IMR-90 (cell line): ENCODE measurements at regions not wholly inside any gene's neighbourhood (a gene's known extent, or its start where the extent isn't known, plus 50 kb on each side); places are given as distances from the start of the nearest gene placed in this dataset.

ENCODE experiments used
- ATAC-seq: fragments of 200-7000 bp; cut with Tn5 transposase; 2 replicates; pipeline ENCODE4 v1.9.1; 2020; ENCODE audit warnings: low read depth, mild to moderate bottlenecking, moderate library complexity
- BruUV-seq: library from RNA; stranded (reverse); fragments of 400-500 nt; replicated peaks from 2 replicates; lab custom pipeline; 2021; lab: Mats Ljungman, UMichigan
- CTCF ChIA-PET: fragments of 300-600 bp; formaldehyde crosslinking; extraction: SDS; loops from one replicate; lab custom pipeline; 2021; ENCODE audit warnings: antibody characterized with exemption; lab: Yijun Ruan, JAX
- POLR2A ChIA-PET: fragments of 300-600 bp; sonication (Branson Sonifier 250); formaldehyde crosslinking; loops from one replicate; lab custom pipeline; 2022; ENCODE audit warnings: antibody characterized with exemption; ENCODE audit not compliant: unreplicated experiment; lab: Charles Lee
- DNase-seq: peaks from one replicate; pipeline ENCODE4 v3.0.0; 2013
- H2AFZ ChIP-seq: replicated peaks from 2 replicates; pipeline ENCODE3; 2013; ENCODE audit warnings: low read length, mild to moderate bottlenecking; ENCODE audit not compliant: poor library complexity
- H2AK5ac ChIP-seq: 2 replicates; pipeline ENCODE4 v1.6.1; 2013; ENCODE audit warnings: low read depth, low read length, inconsistent platforms
- H2AK9ac ChIP-seq: replicated peaks from 2 replicates; pipeline ENCODE3; 2013; ENCODE audit warnings: mild to moderate bottlenecking, low read depth, low read length, moderate library complexity; ENCODE audit not compliant: poor library complexity
- H2BK120ac ChIP-seq: 2 replicates; pipeline ENCODE4 v1.6.1; 2013; ENCODE audit warnings: low read depth, low read length, inconsistent platforms
- H2BK15ac ChIP-seq: 3 replicates; pipeline ENCODE4 v1.6.1; 2013; ENCODE audit warnings: low read depth, low read length, inconsistent platforms
- H2BK20ac ChIP-seq: 2 replicates; pipeline ENCODE4 v1.6.1; 2013; ENCODE audit warnings: low read depth, mild to moderate bottlenecking, inconsistent platforms, low read length, moderate library complexity
- H2BK5ac ChIP-seq: 2 replicates; pipeline ENCODE4 v1.6.1; 2013; ENCODE audit warnings: mild to moderate bottlenecking, low read depth, low read length, inconsistent platforms; ENCODE audit not compliant: poor library complexity, severe bottlenecking
- H3K14ac ChIP-seq: replicated peaks from 2 replicates; pipeline ENCODE4 v1.6.1; 2013; ENCODE audit warnings: low read depth, low read length, inconsistent platforms
- H3K18ac ChIP-seq: 2 replicates; pipeline ENCODE4 v1.6.1; 2013; ENCODE audit warnings: low read depth, low read length, control low read depth
- H3K23ac ChIP-seq: 2 replicates; pipeline ENCODE4 v1.6.1; 2013; ENCODE audit warnings: low read depth, low read length, inconsistent platforms
- H3K27ac ChIP-seq: 2 replicates; pipeline ENCODE4 v1.5.1; 2013; ENCODE audit warnings: mild to moderate bottlenecking, control low read depth, low read length; ENCODE audit not compliant: insufficient read depth
- H3K27me3 ChIP-seq: 2 replicates; pipeline ENCODE4 v1.6.1; 2013; ENCODE audit warnings: low read length; ENCODE audit not compliant: control insufficient read depth, insufficient read depth
- H3K36me3 ChIP-seq: 2 replicates; pipeline ENCODE4 v1.6.1; 2013; ENCODE audit warnings: low read length, mixed read lengths; ENCODE audit not compliant: control insufficient read depth, insufficient read depth
- H3K4ac ChIP-seq: 2 replicates; pipeline ENCODE4 v1.6.1; 2013; ENCODE audit warnings: low read depth, low read length, inconsistent platforms
- H3K4me1 ChIP-seq: 2 replicates; pipeline ENCODE4 v1.6.1; 2013; ENCODE audit warnings: low read length, mixed read lengths; ENCODE audit not compliant: control insufficient read depth, insufficient read depth
- H3K4me2 ChIP-seq: 2 replicates; pipeline ENCODE4 v1.6.1; 2013; ENCODE audit warnings: low read depth, mild to moderate bottlenecking, control low read depth, low read length, moderate library complexity
- H3K4me3 ChIP-seq: 2 replicates; pipeline ENCODE4 v1.5.1; 2013; ENCODE audit warnings: low read depth, mild to moderate bottlenecking, control low read depth, low read length, moderate library complexity; ENCODE audit not compliant: insufficient read depth
- H3K56ac ChIP-seq: 2 replicates; pipeline ENCODE4 v1.6.1; 2013; ENCODE audit warnings: low read length, inconsistent platforms; ENCODE audit not compliant: insufficient read depth; ENCODE audit errors: extremely low read depth
- H3K79me1 ChIP-seq, 2 experiments: 2 replicates each; pipeline ENCODE4 v1.6.1; 2013; ENCODE audit warnings: low read length in 2 of 2, inconsistent platforms in 1 of 2, low read depth in 1 of 2
- H3K9ac ChIP-seq: 2 replicates; pipeline ENCODE4 v1.6.1; 2013; ENCODE audit warnings: low read depth, low read length, control low read depth
- H3K9me1 ChIP-seq: 2 replicates; pipeline ENCODE4 v1.6.1; 2013; ENCODE audit warnings: low read length, inconsistent platforms; ENCODE audit not compliant: insufficient read depth
- H3K9me3 ChIP-seq: 2 replicates; pipeline ENCODE4 v1.6.1; 2013; ENCODE audit warnings: low read length; ENCODE audit not compliant: control insufficient read depth, insufficient read depth
- H4K20me1 ChIP-seq: 2 replicates; pipeline ENCODE4 v1.6.1; 2013; ENCODE audit warnings: low read length, inconsistent platforms; ENCODE audit not compliant: insufficient read depth
- H4K5ac ChIP-seq: 2 replicates; pipeline ENCODE4 v1.6.1; 2013; ENCODE audit warnings: mild to moderate bottlenecking, low read depth, low read length, control low read depth
- H4K8ac ChIP-seq, 2 experiments: 2 replicates each; pipeline ENCODE4 v1.6.1; 2013; ENCODE audit warnings: low read depth in 2 of 2, low read length in 2 of 2, control low read depth in 1 of 2, inconsistent platforms in 1 of 2
- H4K91ac ChIP-seq: 2 replicates; pipeline ENCODE4 v1.6.1; 2013; ENCODE audit warnings: low read depth, low read length, inconsistent platforms; ENCODE audit not compliant: insufficient read depth
- BHLHE40 ChIP-seq: fragments of 150-350 bp; IDR thresholded peaks from 2 replicates; pipeline ENCODE4 v1.6.1; 2016; ENCODE audit warnings: mild to moderate bottlenecking, low read depth, low read length
- CEBPB ChIP-seq: IDR thresholded peaks from 2 replicates; pipeline ENCODE4 v1.6.1; 2012; ENCODE audit warnings: low read depth, low read length, improper control_type of control experiment
- CHD1 ChIP-seq: IDR thresholded peaks from 2 replicates; pipeline ENCODE4 v1.6.1; 2012; ENCODE audit warnings: low read depth, low read length, improper control_type of control experiment
- CTCF ChIP-seq: conservative IDR thresholded peaks from 2 replicates; pipeline ENCODE4 v1.5.1; 2012; ENCODE audit warnings: mild to moderate bottlenecking, low read depth, low read length, improper control_type of control experiment
- ELK1 ChIP-seq: fragments of 150-350 bp; IDR thresholded peaks from 2 replicates; pipeline ENCODE4 v1.6.1; 2016; ENCODE audit warnings: low read depth, mild to moderate bottlenecking, low read length, moderate library complexity, borderline replicate concordance
- FOS ChIP-seq: fragments of 150-350 bp; IDR thresholded peaks from 2 replicates; pipeline ENCODE4 v1.6.1; 2016; ENCODE audit warnings: low read depth, low read length
- MAFK ChIP-seq: IDR thresholded peaks from 2 replicates; pipeline ENCODE4 v1.6.1; 2012; ENCODE audit warnings: low read depth, low read length, improper control_type of control experiment
- MAZ ChIP-seq: IDR thresholded peaks from 2 replicates; pipeline ENCODE4 v1.6.1; 2012; ENCODE audit warnings: low read depth, mild to moderate bottlenecking, low read length, improper control_type of control experiment, moderate library complexity, borderline replicate concordance
- MXI1 ChIP-seq: IDR thresholded peaks from 2 replicates; pipeline ENCODE4 v1.6.1; 2012; ENCODE audit warnings: low read depth, mild to moderate bottlenecking, low read length, moderate library complexity, borderline replicate concordance
- NFE2L2 ChIP-seq: fragments of 150-350 bp; IDR thresholded peaks from 2 replicates; pipeline ENCODE4 v1.6.1; 2016; ENCODE audit warnings: low read depth, mild to moderate bottlenecking, low read length
- POLR2A ChIP-seq: IDR thresholded peaks from 2 replicates; pipeline ENCODE4 v1.6.1; 2012; ENCODE audit warnings: mild to moderate bottlenecking, low read depth, low read length
- RAD21 ChIP-seq: IDR thresholded peaks from 2 replicates; pipeline ENCODE4 v1.6.1; 2012; ENCODE audit warnings: low read length, improper control_type of control experiment
- RCOR1 ChIP-seq: IDR thresholded peaks from 2 replicates; pipeline ENCODE4 v1.6.1; 2012; ENCODE audit warnings: mild to moderate bottlenecking, low read length, improper control_type of control experiment; ENCODE audit not compliant: insufficient replicate concordance
- RFX5 ChIP-seq: IDR thresholded peaks from 2 replicates; pipeline ENCODE4 v1.8.0; 2012; ENCODE audit warnings: low read depth, mild to moderate bottlenecking, low read length, moderate library complexity
- SMC3 ChIP-seq: fragments of 150-350 bp; IDR thresholded peaks from 2 replicates; pipeline ENCODE4 v1.6.1; 2016; ENCODE audit warnings: low read depth, mild to moderate bottlenecking, antibody characterized with exemption, low read length, moderate library complexity
- USF2 ChIP-seq: fragments of 150-350 bp; IDR thresholded peaks from 2 replicates; pipeline ENCODE4 v1.6.1; 2017; ENCODE audit warnings: mild to moderate bottlenecking, antibody characterized with exemption, low read length, low read depth
- WGBS, 2 experiments: methylation state at CpG; one replicate each; pipeline versions ENCODE4 v1.1.5 to v1.1.7; 2013; ENCODE audit warnings: missing lambda C conversion rate in 2 of 2; ENCODE audit not compliant: insufficient read length in 1 of 2; ENCODE audit errors: extremely low coverage in 2 of 2; 5-methylcytosine and 5-hydroxymethylcytosine counted together
- dilution Hi-C: fragments of 300-500 bp; cut with HindIII; formaldehyde crosslinking; loops from one replicate; pipeline ENCODE4 v1.14.3; 2018; ENCODE audit warnings: low sequenced_read_pairs; ENCODE audit not compliant: unreplicated experiment
- in situ Hi-C: fragments of 300-500 bp; cut with MboI; formaldehyde crosslinking; loops from 3 replicates; pipeline ENCODE4 v1.14.3; 2019; ENCODE audit warnings: low sequenced_read_pairs, inconsistent platforms, mixed read lengths
- intact Hi-C: fragments of 100-400 bp; cut with micrococcal nuclease; formaldehyde crosslinking; loops from 2 replicates; pipeline ENCODE4 v1.10.0; 2022

- Histone ChIP-seq H3K4me3 (no peak overlapping the region), H4K5ac (no peak overlapping the region; the same call in 1 of the 2 replicates), H3K9ac (no peak overlapping the region), H2AK5ac (peak overlapping the region; percentile 24), H3K4me1 (peaks cover 3% of the 10 kb centered on the region), H3K27me3 (no peaks in the 10 kb centered on the region), H3K9me1 (0 out of 2 replicates have a peak, but pooled peaks cover 6% of the 10 kb centered on the region), H3K79me1 (no peaks in the 10 kb centered on the region), H3K36me3 (no peaks in the 10 kb centered on the region), H4K20me1 (no peaks in the 10 kb centered on the region), H3K27ac (no peak overlapping the region), H3K4ac (peak overlapping the region; percentile 46), H2AFZ (peak overlapping the region; percentile 28), H3K14ac (peak overlapping the region; percentile 20; the same call in 1 of the 2 replicates), H4K8ac (peak overlapping the region in 1 of 2 experiments; percentile 26; a peak in 1 of 4 replicates), H3K9me3 (no peaks in the 10 kb centered on the region), H2BK5ac (no peak overlapping the region), H2BK15ac (peak overlapping the region; percentile 60; the same call in 2 of the 3 replicates), H3K4me2 (no peak overlapping the region), H2BK120ac (peak overlapping the region; percentile 52), H3K56ac (no peak overlapping the region), H3K23ac (0 out of 2 replicates have a peak overlapping the region, but pooled peaks have one; percentile 0), H3K18ac (peak overlapping the region; percentile 21; the same call in 1 of the 2 replicates), H2BK20ac (peak overlapping the region; percentile 53), H2AK9ac (no peak overlapping the region), H4K91ac (peak overlapping the region; percentile 69)
- no peak for DNase-seq
- ChIA-PET POLR2A (no interaction called here), CTCF (interaction anchor here (1.0 kb wide), 1 partner anchor 220 kb away, joined by 3 read pairs; no protein-coding TSS in a partner anchor)
- ATAC-seq: no peak
- WGBS, 2 experiments: no CpG with 5 or more reads among the region's 1 CpG
- BruUV-seq: no TSS peak
- dilution Hi-C loops: no loop called here
- no peak for TF ChIP-seq MXI1
- no peak for TF ChIP-seq CEBPB
- no peak for TF ChIP-seq POLR2A
- no peak for TF ChIP-seq FOS
- no peak for TF ChIP-seq ELK1
- no peak for TF ChIP-seq USF2
- no peak for TF ChIP-seq RAD21
- TF ChIP-seq MAZ: no peak
- TF ChIP-seq NFE2L2: no peak
- TF ChIP-seq CHD1: no peak
- no peak for TF ChIP-seq SMC3
- no peak for TF ChIP-seq RFX5
- TF ChIP-seq MAFK: no peak
- no peak for TF ChIP-seq RCOR1
- TF ChIP-seq BHLHE40: no peak
- TF ChIP-seq CTCF: no peak
- intact Hi-C loops: loop anchor here (2.0 to 10.0 kb wide), 2 partner anchors 221 to 283 kb away; no protein-coding TSS in a partner anchor
- in situ Hi-C loops: no loop called here
Measured at GRCh38 chr5:93358176-93358575, 222.8 kb downstream of the NR2F1-AS1 start.
